BLaER1 (cell line): ENCODE measurements at regions not wholly inside any gene's neighbourhood (a gene's known extent, or its start where the extent isn't known, plus 50 kb on each side); places are given as distances from the start of the nearest gene placed in this dataset.

Experiments used
- H3K27ac ChIP-seq: shearing (Covaris generic); formaldehyde crosslinking; 2 replicates; pipeline ENCODE4 v1.8.1; 2022
- H3K27me3 ChIP-seq: shearing (Covaris generic); formaldehyde crosslinking; 2 replicates; pipeline ENCODE4 v1.8.1; 2022
- H3K36me3 ChIP-seq: shearing (Covaris generic); formaldehyde crosslinking; 2 replicates; pipeline ENCODE4 v1.8.1; 2022
- H3K4me1 ChIP-seq: shearing (Covaris generic); formaldehyde crosslinking; 2 replicates; pipeline ENCODE4 v1.8.1; 2022
- H3K4me2 ChIP-seq: shearing (Covaris generic); formaldehyde crosslinking; 2 replicates; pipeline ENCODE4 v1.8.1; 2022
- H3K4me3 ChIP-seq: shearing (Covaris generic); formaldehyde crosslinking; 2 replicates; pipeline ENCODE4 v1.8.1; 2022
- H3K9ac ChIP-seq: shearing (Covaris generic); formaldehyde crosslinking; 2 replicates; pipeline ENCODE4 v1.8.1; 2022
- H3K9me3 ChIP-seq: shearing (Covaris generic); formaldehyde crosslinking; 2 replicates; pipeline ENCODE4 v1.8.1; 2022
- H4K20me1 ChIP-seq: shearing (Covaris generic); formaldehyde crosslinking; 2 replicates; pipeline ENCODE4 v1.8.1; 2022
- Cebpa-rat ChIP-seq: shearing (Covaris generic); IDR thresholded peaks from 2 replicates; pipeline ENCODE4 v1.8.1; 2022

- H3K27me3 ChIP-seq: peaks cover 5% of the 10 kb centered on the region; the same call in 1 of the 2 replicates
- no peak overlapping the region for H3K4me3 ChIP-seq
- H3K4me1 ChIP-seq: peaks cover 24% of the 10 kb centered on the region
- no peak overlapping the region for H3K9ac ChIP-seq
- no peak for TF ChIP-seq Cebpa-rat
- H4K20me1 ChIP-seq: no peaks in the 10 kb centered on the region; the same call in 1 of the 2 replicates
- no peaks in the 10 kb centered on the region for H3K36me3 ChIP-seq
- no peak overlapping the region for H3K27ac ChIP-seq
- no peaks in the 10 kb centered on the region for H3K9me3 ChIP-seq
- H3K4me2 ChIP-seq: peak overlapping the region; percentile 99
Measured at GRCh38 chr16:86299882-86300610, 210.3 kb upstream of the FOXF1 start.

- Histone ChIP-seq H3K27me3 (peaks cover 5% of the 10 kb centered on the region; the same call in 1 of the 2 replicates), H3K27ac (peak overlapping the region; percentile 60), H3K36me3 (no peaks in the 10 kb centered on the region), H3K4me1 (peaks cover 24% of the 10 kb centered on the region), H3K9ac (peak overlapping the region; percentile 48; the same call in 1 of the 2 replicates), H4K20me1 (no peaks in the 10 kb centered on the region), H3K4me2 (peak overlapping the region; percentile 99), H3K4me3 (peak overlapping the region; percentile 58), H3K9me3 (no peaks in the 10 kb centered on the region)
- TF ChIP-seq Cebpa-rat: no peak
Measured at GRCh38 chr16:86300746-86301481, 209.4 kb upstream of the FOXF1 start.

GRCh38 chr16:86302421-86303109 is 207.8 kb upstream of the FOXF1 start:
- peaks cover 24% of the 10 kb centered on the region for H3K4me1 ChIP-seq
- H3K4me3 ChIP-seq: no peak overlapping the region
- no peak overlapping the region for H3K27ac ChIP-seq
- no peak for TF ChIP-seq Cebpa-rat
- H3K27me3 ChIP-seq: no peaks in the 10 kb centered on the region
- H3K9me3 ChIP-seq: no peaks in the 10 kb centered on the region
- H3K4me2 ChIP-seq: no peak overlapping the region
- no peaks in the 10 kb centered on the region for H3K36me3 ChIP-seq
- H3K9ac ChIP-seq: no peak overlapping the region
- H4K20me1 ChIP-seq: no peaks in the 10 kb centered on the region

GRCh38 chr16:86303787-86304678 is 206.3 kb upstream of the FOXF1 start:
- Histone ChIP-seq H3K9ac (no peak overlapping the region), H3K4me1 (peaks cover 24% of the 10 kb centered on the region), H3K4me3 (no peak overlapping the region), H3K4me2 (no peak overlapping the region), H3K9me3 (no peaks in the 10 kb centered on the region), H3K27me3 (no peaks in the 10 kb centered on the region), H3K27ac (no peak overlapping the region), H3K36me3 (no peaks in the 10 kb centered on the region), H4K20me1 (no peaks in the 10 kb centered on the region)
- no peak for TF ChIP-seq Cebpa-rat

- Histone ChIP-seq H3K4me1 (peaks cover 23% of the 10 kb centered on the region), H3K4me2 (no peak overlapping the region), H3K27ac (no peak overlapping the region), H3K36me3 (no peaks in the 10 kb centered on the region), H3K27me3 (no peaks in the 10 kb centered on the region), H3K9me3 (no peaks in the 10 kb centered on the region), H4K20me1 (no peaks in the 10 kb centered on the region), H3K9ac (no peak overlapping the region), H3K4me3 (no peak overlapping the region)
- no peak for TF ChIP-seq Cebpa-rat
Measured at GRCh38 chr16:86304868-86305267, 205.5 kb upstream of the FOXF1 start.

- Histone ChIP-seq H3K9me3 (no peaks in the 10 kb centered on the region), H4K20me1 (no peaks in the 10 kb centered on the region), H3K4me3 (no peak overlapping the region), H3K27me3 (no peaks in the 10 kb centered on the region), H3K4me1 (peaks cover 17% of the 10 kb centered on the region), H3K4me2 (no peak overlapping the region), H3K27ac (no peak overlapping the region), H3K36me3 (no peaks in the 10 kb centered on the region), H3K9ac (no peak overlapping the region)
- TF ChIP-seq Cebpa-rat: no peak
Measured at GRCh38 chr16:86305440-86305839, 204.9 kb upstream of the FOXF1 start.

- Histone ChIP-seq H3K27ac (no peak overlapping the region), H3K27me3 (no peaks in the 10 kb centered on the region), H3K4me3 (no peak overlapping the region), H3K36me3 (no peaks in the 10 kb centered on the region), H3K4me2 (no peak overlapping the region), H3K9me3 (no peaks in the 10 kb centered on the region), H4K20me1 (no peaks in the 10 kb centered on the region), H3K4me1 (peaks cover 10% of the 10 kb centered on the region), H3K9ac (no peak overlapping the region)
- no peak for TF ChIP-seq Cebpa-rat
Measured at GRCh38 chr16:86306011-86306644, 204.2 kb upstream of the FOXF1 start.

GRCh38 chr16:86306811-86307513 is 203.4 kb upstream of the FOXF1 start:
- Histone ChIP-seq H3K36me3 (no peaks in the 10 kb centered on the region), H3K9ac (no peak overlapping the region), H3K4me2 (no peak overlapping the region), H4K20me1 (no peaks in the 10 kb centered on the region), H3K9me3 (no peaks in the 10 kb centered on the region), H3K4me3 (no peak overlapping the region), H3K27me3 (no peaks in the 10 kb centered on the region), H3K27ac (no peak overlapping the region), H3K4me1 (peaks cover 2% of the 10 kb centered on the region; the same call in 1 of the 2 replicates)
- TF ChIP-seq Cebpa-rat: no peak
